Neutrophil (primary cell): ENCODE measurements at regions not wholly inside any gene's neighbourhood (a gene's known extent, or its start where the extent isn't known, plus 50 kb on each side); places are given as distances from the start of the nearest gene placed in this dataset.
"Not testable (repeated sequence)": the region's sequence is repeated elsewhere in the genome, so short reads cannot be mapped to it uniquely, and the experiment has no call there.

Experiments used
- H3K27ac ChIP-seq: fragments of 200-600 bp; sonication (generic); 2 replicates; pipeline ENCODE4 v1.5.1; 2016; ENCODE audit warnings: mild to moderate bottlenecking, moderate library complexity
- H3K27me3 ChIP-seq: fragments of 200-600 bp; sonication (generic); 2 replicates; pipeline ENCODE4 v1.6.0; 2016; ENCODE audit warnings: mild to moderate bottlenecking
- H3K36me3 ChIP-seq: fragments of 200-600 bp; sonication (generic); 2 replicates; pipeline ENCODE4 v1.5.1; 2017
- H3K4me1 ChIP-seq, 2 experiments: fragments of 200-600 bp in 1 of 2; sonication (generic) in 1 of 2; 1 replicate in 1 of 2; 2 replicates in 1 of 2; pipeline versions ENCODE4 v1.5.1 to v1.6.1; 2013 to 2016; ENCODE audit warnings: low read depth in 1 of 2, low read length in 1 of 2, mild to moderate bottlenecking in 1 of 2, moderate library complexity in 1 of 2; ENCODE audit not compliant: control insufficient read depth in 1 of 2, insufficient read depth in 1 of 2
- H3K4me3 ChIP-seq, 2 experiments: fragments of 200-600 bp in 1 of 2; sonication (generic) in 1 of 2; 1 replicate in 1 of 2; 2 replicates in 1 of 2; pipeline ENCODE4 v1.5.1; 2013 to 2016; ENCODE audit warnings: low read depth in 1 of 2, low read length in 1 of 2, mild to moderate bottlenecking in 1 of 2, moderate library complexity in 1 of 2
- H3K9me3 ChIP-seq: fragments of 200-600 bp; sonication (generic); 2 replicates; pipeline ENCODE4 v1.5.1; 2016
- TF ChIP-seq, protein P1 (sequence below): fragments of 200-600 bp; sonication (generic); IDR thresholded peaks from 2 replicates; pipeline ENCODE4 v1.5.1; 2016; ENCODE audit warnings: antibody characterized with exemption

DNA sequence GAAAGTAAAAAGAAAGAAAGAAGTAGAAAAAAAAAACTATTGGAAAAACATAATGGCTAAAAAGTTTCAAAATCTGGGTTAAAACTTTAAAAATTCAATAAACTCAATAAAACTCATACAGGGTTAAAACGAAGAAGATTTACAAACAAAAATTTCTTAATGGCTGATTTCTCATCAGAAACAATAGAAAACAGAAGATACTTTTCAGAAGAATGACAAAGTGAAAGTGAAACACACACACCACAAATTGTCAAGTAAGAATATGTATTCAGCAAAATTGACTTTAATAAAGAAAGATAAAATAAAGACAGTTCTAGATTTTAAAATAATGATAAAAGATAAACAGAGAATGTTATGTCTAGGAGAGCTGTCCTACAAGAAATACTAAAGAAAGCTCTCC, 618.9 kb upstream of the GJE1 start:
- TF ChIP-seq, protein P1, sequence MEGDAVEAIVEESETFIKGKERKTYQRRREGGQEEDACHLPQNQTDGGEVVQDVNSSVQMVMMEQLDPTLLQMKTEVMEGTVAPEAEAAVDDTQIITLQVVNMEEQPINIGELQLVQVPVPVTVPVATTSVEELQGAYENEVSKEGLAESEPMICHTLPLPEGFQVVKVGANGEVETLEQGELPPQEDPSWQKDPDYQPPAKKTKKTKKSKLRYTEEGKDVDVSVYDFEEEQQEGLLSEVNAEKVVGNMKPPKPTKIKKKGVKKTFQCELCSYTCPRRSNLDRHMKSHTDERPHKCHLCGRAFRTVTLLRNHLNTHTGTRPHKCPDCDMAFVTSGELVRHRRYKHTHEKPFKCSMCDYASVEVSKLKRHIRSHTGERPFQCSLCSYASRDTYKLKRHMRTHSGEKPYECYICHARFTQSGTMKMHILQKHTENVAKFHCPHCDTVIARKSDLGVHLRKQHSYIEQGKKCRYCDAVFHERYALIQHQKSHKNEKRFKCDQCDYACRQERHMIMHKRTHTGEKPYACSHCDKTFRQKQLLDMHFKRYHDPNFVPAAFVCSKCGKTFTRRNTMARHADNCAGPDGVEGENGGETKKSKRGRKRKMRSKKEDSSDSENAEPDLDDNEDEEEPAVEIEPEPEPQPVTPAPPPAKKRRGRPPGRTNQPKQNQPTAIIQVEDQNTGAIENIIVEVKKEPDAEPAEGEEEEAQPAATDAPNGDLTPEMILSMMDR = no peak
- H3K27ac ChIP-seq = no peak overlapping the region
- H3K36me3 ChIP-seq = no peaks in the 10 kb centered on the region
- H3K4me3 ChIP-seq = no peak overlapping the region
- H3K4me1 ChIP-seq = no peaks in the 10 kb centered on the region
- H3K9me3 ChIP-seq = no peaks in the 10 kb centered on the region
- no peaks in the 10 kb centered on the region for H3K27me3 ChIP-seq

DNA sequence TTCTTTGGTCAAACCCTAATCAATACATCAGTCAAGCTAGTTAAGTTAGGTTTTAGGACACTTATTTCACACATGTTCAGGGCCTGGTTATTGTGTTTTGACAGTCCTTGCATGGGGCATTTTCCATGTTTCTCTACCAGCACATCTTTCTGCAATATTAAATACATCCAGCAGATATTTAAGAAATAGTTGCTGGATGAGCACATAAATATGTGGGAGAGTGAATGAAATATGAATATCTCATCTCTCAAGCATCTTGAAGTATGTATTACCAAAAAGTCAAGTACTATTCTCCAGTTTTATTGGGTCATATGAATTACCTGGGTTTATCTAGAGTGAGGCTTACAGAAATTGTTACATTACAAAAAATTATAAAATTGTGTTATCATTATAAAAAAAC, 621.9 kb upstream of the GJE1 start:
- H3K27me3 ChIP-seq = no peaks in the 10 kb centered on the region
- no peaks in the 10 kb centered on the region for H3K36me3 ChIP-seq
- no peaks in the 10 kb centered on the region for H3K9me3 ChIP-seq
- H3K4me1 ChIP-seq = no peaks in the 10 kb centered on the region
- TF ChIP-seq, protein P1 = no peak
- no peak overlapping the region for H3K4me3 ChIP-seq
- H3K27ac ChIP-seq = no peak overlapping the region

GRCh38 chr6:141506062-141506461, 626.7 kb upstream of the GJE1 start:
- H3K9me3 ChIP-seq, H3K27me3 ChIP-seq, H3K4me1 ChIP-seq, H3K27ac ChIP-seq, H3K36me3 ChIP-seq, H3K4me3 ChIP-seq: not testable (repeated sequence)

GRCh38 chr6:141504318-141504717, 628.4 kb upstream of the GJE1 start:
- not testable (repeated sequence) for H3K4me3 ChIP-seq

GRCh38 chr6:141501616-141502015, 631.1 kb upstream of the GJE1 start:
- Histone ChIP-seq H3K36me3 (no peaks in the 10 kb centered on the region), H3K9me3 (no peaks in the 10 kb centered on the region), H3K4me3 (no peak overlapping the region), H3K27me3 (no peaks in the 10 kb centered on the region), H3K27ac (no peak overlapping the region), H3K4me1 (no peaks in the 10 kb centered on the region)
- TF ChIP-seq, protein P1 = no peak

More at GRCh38 chr6:141504318-141504717, 628.4 kb upstream of the GJE1 start:
- not testable (repeated sequence) for H3K4me1 ChIP-seq, H3K9me3 ChIP-seq, H3K36me3 ChIP-seq, H3K27ac ChIP-seq, H3K27me3 ChIP-seq

DNA sequence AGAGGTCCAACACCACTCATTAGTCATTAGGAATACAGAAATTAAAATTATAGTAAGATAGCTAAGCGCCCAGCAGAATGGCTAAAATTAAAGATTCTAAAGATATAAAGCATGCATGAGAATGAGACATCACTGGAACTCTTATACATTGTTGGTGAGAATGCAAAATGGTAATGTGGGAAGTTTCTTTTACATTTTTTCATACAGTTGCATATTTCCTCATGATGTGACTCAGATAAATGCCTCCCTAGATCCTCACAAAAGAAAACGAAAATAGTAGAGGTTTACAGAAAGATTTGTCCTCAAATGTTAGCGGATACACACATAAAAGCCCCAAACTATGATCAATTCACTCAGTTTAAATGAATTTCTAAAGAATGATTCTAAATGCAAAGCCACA, 633.7 kb upstream of the GJE1 start:
- Histone ChIP-seq H3K36me3 (no peaks in the 10 kb centered on the region), H3K4me1 (no peaks in the 10 kb centered on the region), H3K4me3 (no peak overlapping the region), H3K27me3 (no peaks in the 10 kb centered on the region), H3K9me3 (no peaks in the 10 kb centered on the region), H3K27ac (no peak overlapping the region)
- TF ChIP-seq, protein P1 = no peak
